GM23248 (cell line): ENCODE measurements at regions not wholly inside any gene's neighbourhood (a gene's known extent, or its start where the extent isn't known, plus 50 kb on each side); places are given as distances from the start of the nearest gene placed in this dataset.
"Not testable (repeated sequence)": the region's sequence is repeated elsewhere in the genome, so short reads cannot be mapped to it uniquely, and the experiment has no call there.

Source experiments
- DNase-seq: peaks from one replicate; pipeline ENCODE4 v3.0.0-alpha.2; 2015
- H2AFZ ChIP-seq: fragments of 200-600 bp; sonication (generic); 2 replicates; pipeline ENCODE4 v1.6.1; 2016; ENCODE audit warnings: antibody characterized with exemption
- H3F3A ChIP-seq: fragments of 200-600 bp; sonication (generic); 2 replicates; pipeline ENCODE4 v1.6.1; 2016; ENCODE audit warnings: mild to moderate bottlenecking, antibody characterized with exemption, mixed run types; ENCODE audit not compliant: insufficient read depth
- H3K27ac ChIP-seq: fragments of 200-600 bp; sonication (generic); 2 replicates; pipeline ENCODE4 v1.5.1; 2016; ENCODE audit warnings: mild to moderate bottlenecking
- H3K27me3 ChIP-seq: fragments of 200-600 bp; sonication (generic); replicated peaks from 2 replicates; pipeline ENCODE4 v1.6.1; 2016; ENCODE audit warnings: mild to moderate bottlenecking; ENCODE audit not compliant: insufficient read depth
- H3K36me3 ChIP-seq: fragments of 200-600 bp; sonication (generic); 2 replicates; pipeline ENCODE4 v1.6.1; 2016; ENCODE audit warnings: low read depth, mild to moderate bottlenecking
- H3K4me1 ChIP-seq: fragments of 200-600 bp; sonication (generic); 2 replicates; pipeline ENCODE4 v1.6.1; 2016; ENCODE audit warnings: mild to moderate bottlenecking; ENCODE audit not compliant: insufficient read depth
- H3K4me2 ChIP-seq: fragments of 200-600 bp; sonication (generic); one replicate; pipeline ENCODE4 v1.6.1; 2016; ENCODE audit warnings: mild to moderate bottlenecking; ENCODE audit not compliant: unreplicated experiment
- H3K4me3 ChIP-seq: fragments of 200-600 bp; sonication (generic); 2 replicates; pipeline ENCODE4 v1.5.1; 2016; ENCODE audit warnings: mild to moderate bottlenecking
- H3K79me2 ChIP-seq: fragments of 200-600 bp; sonication (generic); 2 replicates; pipeline ENCODE4 v1.6.1; 2016; ENCODE audit warnings: mild to moderate bottlenecking; ENCODE audit not compliant: insufficient read depth
- H3K9ac ChIP-seq: fragments of 200-600 bp; sonication (generic); 2 replicates; pipeline ENCODE4 v1.6.1; 2016; ENCODE audit warnings: mild to moderate bottlenecking
- H3K9me2 ChIP-seq: fragments of 200-600 bp; sonication (generic); 2 replicates; pipeline ENCODE4 v1.6.1; 2016; ENCODE audit warnings: mixed run types, mild to moderate bottlenecking, moderate library complexity; ENCODE audit not compliant: insufficient read depth
- H3K9me3 ChIP-seq: fragments of 200-600 bp; sonication (generic); one replicate; pipeline ENCODE4 v1.6.1; 2017; ENCODE audit warnings: low read depth
- H4K20me1 ChIP-seq: fragments of 200-600 bp; sonication (generic); 2 replicates; pipeline ENCODE4 v1.6.0; 2016; ENCODE audit not compliant: insufficient read depth
- EZH2 ChIP-seq: fragments of 200-600 bp; sonication (generic); IDR thresholded peaks from 2 replicates; pipeline ENCODE4 v1.6.1; 2018; ENCODE audit warnings: antibody characterized with exemption, mild to moderate bottlenecking; ENCODE audit not compliant: insufficient read depth, poor library complexity, severe bottlenecking
- EZH2phosphoT487 ChIP-seq: fragments of 200-600 bp; sonication (generic); IDR thresholded peaks from 2 replicates; pipeline ENCODE4 v1.6.1; 2018; ENCODE audit warnings: antibody characterized with exemption, moderate library complexity, mild to moderate bottlenecking, low read depth; ENCODE audit not compliant: insufficient read depth
- WGBS, 2 experiments: methylation state at CpG; one replicate each; pipeline ENCODE4 v1.1.6; 2015 to 2017; ENCODE audit warnings: low lambda C conversion rate in 2 of 2, low coverage in 1 of 2; ENCODE audit errors: missing lambda C conversion rate in 2 of 2; 5-methylcytosine and 5-hydroxymethylcytosine counted together
- in situ Hi-C: fragments of 300-500 bp; cut with MboI; formaldehyde crosslinking; loops from 2 replicates; pipeline ENCODE4 v1.15.0; 2020

DNA sequence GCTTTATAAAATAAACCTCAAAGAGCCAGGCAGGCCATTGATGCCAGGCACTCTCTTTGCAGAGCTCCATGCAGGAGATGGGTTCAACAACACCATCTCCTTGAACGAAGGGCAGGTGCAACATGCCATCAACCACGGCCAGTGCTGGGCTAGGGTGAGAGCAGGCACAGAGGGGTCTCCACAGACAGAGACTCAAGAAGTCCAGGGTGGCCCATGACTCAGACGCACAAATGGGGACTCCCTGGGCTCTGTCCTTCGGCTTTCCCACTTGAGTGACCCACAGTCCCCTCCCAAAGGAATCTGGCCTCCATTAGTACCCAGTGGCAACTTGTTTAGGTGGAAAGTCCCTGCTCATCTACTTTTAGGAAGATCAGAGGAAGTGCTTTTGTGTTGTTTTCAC is 124.4 kb upstream of the PZP start:
- TF ChIP-seq EZH2 = no peak
- TF ChIP-seq EZH2phosphoT487 = no peak
- Histone ChIP-seq H3F3A (no peaks in the 10 kb centered on the region), H3K9ac (no peak overlapping the region), H3K4me2 (no peak overlapping the region), H3K27ac (no peak overlapping the region), H3K9me3 (no peaks in the 10 kb centered on the region), H3K4me3 (no peak overlapping the region), H4K20me1 (no peaks in the 10 kb centered on the region), H3K9me2 (no peaks in the 10 kb centered on the region), H3K4me1 (no peaks in the 10 kb centered on the region), H3K27me3 (0 out of 2 replicates have a peak, but pooled peaks cover 1% of the 10 kb centered on the region), H3K79me2 (no peaks in the 10 kb centered on the region), H3K36me3 (no peaks in the 10 kb centered on the region), H2AFZ (no peak overlapping the region)
- in situ Hi-C loops = loop anchor here (25.0 kb wide), 1 partner anchor 130 kb away; no protein-coding TSS in a partner anchor
- no peak for DNase-seq
- WGBS, 2 experiments = 62 to 66% methylated on average over 4 of the region's 4 CpGs

DNA sequence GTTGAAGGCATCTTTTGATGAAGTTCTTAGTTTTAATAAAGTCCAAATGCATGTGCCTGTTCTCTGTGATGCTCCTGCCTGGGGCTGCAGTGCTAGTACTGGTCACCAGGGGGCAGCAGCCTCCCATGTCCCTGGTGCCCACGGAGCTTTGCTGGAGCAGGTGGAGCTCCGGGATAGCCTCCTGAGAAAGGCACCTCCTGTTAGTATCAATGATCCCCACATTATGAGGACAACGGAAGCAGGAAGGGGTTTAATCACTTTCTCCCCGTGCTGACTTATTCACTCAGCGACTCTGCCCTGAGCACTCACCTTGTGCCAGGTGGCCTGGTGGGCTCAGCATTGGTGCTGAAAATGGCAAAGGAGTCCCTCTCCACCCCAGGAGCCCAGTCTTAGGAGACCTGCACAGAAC is 123.0 kb upstream of the PZP start:
- TF ChIP-seq EZH2 (no peak), EZH2phosphoT487 (no peak)
- H3K4me1 ChIP-seq = no peaks in the 10 kb centered on the region
- DNase-seq = peak; percentile 63
- H3K79me2 ChIP-seq = no peaks in the 10 kb centered on the region
- no peaks in the 10 kb centered on the region for H3K9me3 ChIP-seq
- no peak overlapping the region for H3K27ac ChIP-seq
- H3K9me2 ChIP-seq = no peaks in the 10 kb centered on the region
- H3K4me3 ChIP-seq = no peak overlapping the region
- H3K36me3 ChIP-seq = no peaks in the 10 kb centered on the region
- H3K27me3 ChIP-seq = peaks cover 4% of the 10 kb centered on the region; the same call in 1 of the 2 replicates
- no peak overlapping the region for H3K9ac ChIP-seq
- H3K4me2 ChIP-seq = no peak overlapping the region
- in situ Hi-C loops = loop anchor here (25.0 kb wide), 1 partner anchor 131 kb away; no protein-coding TSS in a partner anchor
- WGBS, 2 experiments = 0 to 3% methylated on average over 5 of the region's 5 CpGs
- no peaks in the 10 kb centered on the region for H3F3A ChIP-seq
- no peaks in the 10 kb centered on the region for H4K20me1 ChIP-seq
- H2AFZ ChIP-seq = no peak overlapping the region

DNA sequence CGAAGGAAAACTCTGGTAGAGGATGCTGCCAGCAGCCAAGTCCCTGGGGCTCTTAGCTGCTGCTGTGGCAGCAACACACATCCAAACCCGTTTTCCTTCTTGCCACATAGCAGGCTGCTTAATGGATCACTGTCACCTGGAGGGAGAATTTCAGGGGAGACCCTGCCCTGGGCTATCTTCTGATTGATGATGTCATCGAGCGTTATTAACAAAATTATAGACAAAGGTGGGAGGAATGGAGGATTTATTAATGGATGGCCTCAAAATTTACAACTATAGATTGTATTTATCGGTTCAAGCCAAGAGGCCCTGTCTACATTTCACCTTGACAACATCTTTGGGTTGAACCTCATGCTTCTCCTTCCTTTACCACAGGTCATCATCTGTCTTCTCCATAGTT is 120.8 kb upstream of the PZP start:
- Histone ChIP-seq H3K36me3 (no peaks in the 10 kb centered on the region), H4K20me1 (no peaks in the 10 kb centered on the region), H2AFZ (no peak overlapping the region), H3K4me1 (no peaks in the 10 kb centered on the region), H3K9me2 (no peaks in the 10 kb centered on the region), H3K79me2 (no peaks in the 10 kb centered on the region), H3K27me3 (peaks cover 4% of the 10 kb centered on the region), H3K9ac (no peak overlapping the region), H3K27ac (no peak overlapping the region), H3F3A (no peaks in the 10 kb centered on the region), H3K9me3 (no peaks in the 10 kb centered on the region), H3K4me3 (no peak overlapping the region), H3K4me2 (no peak overlapping the region)
- TF ChIP-seq EZH2 (no peak), EZH2phosphoT487 (no peak)
- in situ Hi-C loops = loop anchor here (25.0 kb wide), 1 partner anchor 133 kb away; no protein-coding TSS in a partner anchor
- DNase-seq = no peak
- 58 to 70% methylated on average over 5 of the region's 5 CpGs for WGBS, 2 experiments

DNA sequence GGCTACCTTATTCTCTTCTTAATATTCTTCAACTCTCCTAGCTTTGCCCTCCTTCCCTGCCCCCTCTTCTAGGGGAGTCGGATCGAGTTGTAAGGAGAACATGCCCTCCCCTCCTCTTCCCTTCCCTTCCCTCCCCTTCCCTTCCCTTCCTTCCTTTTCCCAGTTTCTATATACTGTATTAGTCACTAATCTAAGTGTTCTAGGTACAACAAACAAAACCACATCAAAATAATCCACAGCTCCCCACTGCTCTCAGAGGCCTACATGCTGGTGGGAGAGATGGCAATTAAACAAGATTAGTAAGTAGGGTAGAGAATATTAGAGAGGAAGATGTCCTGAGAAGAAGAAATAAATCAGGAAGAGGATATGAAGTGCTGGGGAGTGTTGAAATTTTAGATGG is 119.9 kb upstream of the PZP start:
- no peaks in the 10 kb centered on the region for H3K9me2 ChIP-seq
- H3K4me1 ChIP-seq = no peaks in the 10 kb centered on the region
- H3F3A ChIP-seq = no peaks in the 10 kb centered on the region
- no peaks in the 10 kb centered on the region for H3K36me3 ChIP-seq
- TF ChIP-seq EZH2 (no peak), EZH2phosphoT487 (no peak)
- 67% methylated on average over 2 of the region's 2 CpGs; no CpG with 5 or more reads in 1 of the 2 experiments for WGBS, 2 experiments
- in situ Hi-C loops = loop anchor here (25.0 kb wide), 1 partner anchor 134 kb away; no protein-coding TSS in a partner anchor
- peaks cover 10% of the 10 kb centered on the region for H3K27me3 ChIP-seq
- H3K9ac ChIP-seq = no peak overlapping the region
- H3K27ac ChIP-seq = no peak overlapping the region
- H3K4me2 ChIP-seq = no peak overlapping the region
- no peaks in the 10 kb centered on the region for H3K79me2 ChIP-seq
- H3K4me3 ChIP-seq = no peak overlapping the region
- H3K9me3 ChIP-seq = no peaks in the 10 kb centered on the region
- no peaks in the 10 kb centered on the region for H4K20me1 ChIP-seq
- no peak for DNase-seq
- no peak overlapping the region for H2AFZ ChIP-seq

DNA sequence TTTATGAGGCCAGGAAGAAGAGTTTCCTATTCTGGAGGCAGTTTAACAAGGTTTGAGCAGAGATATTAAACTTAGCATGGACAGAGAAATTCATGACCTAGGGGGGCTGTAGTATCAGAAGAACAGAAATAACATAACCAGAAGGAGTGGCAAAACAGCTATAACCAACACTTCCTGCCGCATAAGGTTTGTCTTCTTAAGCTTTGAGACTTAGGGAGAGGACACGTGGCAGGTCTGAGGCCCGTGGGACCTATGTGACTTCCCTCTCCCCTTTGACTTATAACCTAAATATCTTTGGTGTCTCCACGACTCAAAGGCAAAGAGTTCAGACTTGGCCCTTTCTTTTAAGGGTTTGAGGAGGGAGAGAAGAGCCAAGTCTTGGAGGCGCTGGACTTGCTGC is 119.1 kb upstream of the PZP start:
- Histone ChIP-seq H3K27ac (no peak overlapping the region), H3K4me3 (no peak overlapping the region), H3K9me2 (no peaks in the 10 kb centered on the region), H3K4me1 (no peaks in the 10 kb centered on the region), H2AFZ (no peak overlapping the region), H3K36me3 (no peaks in the 10 kb centered on the region), H3K27me3 (peaks cover 12% of the 10 kb centered on the region), H3F3A (no peaks in the 10 kb centered on the region), H3K9ac (no peak overlapping the region), H3K4me2 (no peak overlapping the region), H3K79me2 (no peaks in the 10 kb centered on the region), H4K20me1 (no peaks in the 10 kb centered on the region), H3K9me3 (no peaks in the 10 kb centered on the region)
- in situ Hi-C loops = loop anchor here (25.0 kb wide), 1 partner anchor 135 kb away; no protein-coding TSS in a partner anchor
- TF ChIP-seq EZH2phosphoT487 (no peak), EZH2 (no peak)
- WGBS, 2 experiments = 61 to 62% methylated on average over 5 of the region's 5 CpGs
- DNase-seq = no peak

DNA sequence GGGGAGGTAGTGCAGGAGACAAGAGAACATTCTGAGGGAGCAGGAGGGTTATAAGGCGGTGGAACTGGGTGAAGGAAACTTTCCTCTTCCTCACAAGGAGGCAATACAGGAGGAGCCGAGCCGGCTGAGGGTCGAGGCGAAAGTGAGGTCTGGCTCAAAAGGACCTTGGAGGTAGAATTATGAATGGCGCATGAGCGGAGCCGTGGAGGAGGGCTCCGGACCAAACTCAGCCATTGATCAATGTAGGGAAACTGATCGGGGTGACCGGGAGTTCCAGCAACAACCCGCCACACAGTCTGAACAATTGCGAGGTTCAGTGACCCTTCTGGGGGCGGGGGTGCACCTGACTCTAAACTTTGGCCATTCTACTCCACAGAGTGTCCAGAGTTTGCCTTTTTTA is 118.7 kb upstream of the PZP start:
- H3K4me3 ChIP-seq, H3F3A ChIP-seq, H3K9me2 ChIP-seq, H3K4me1 ChIP-seq, H3K4me2 ChIP-seq, H3K79me2 ChIP-seq, DNase-seq, H3K9me3 ChIP-seq, H4K20me1 ChIP-seq, H2AFZ ChIP-seq, H3K36me3 ChIP-seq, H3K27ac ChIP-seq, H3K9ac ChIP-seq: not testable (repeated sequence)
- WGBS, 2 experiments = 73 to 78% methylated on average over 14 of the region's 14 CpGs
- peaks cover 12% of the 10 kb centered on the region for H3K27me3 ChIP-seq
- in situ Hi-C loops = loop anchor here (25.0 kb wide), 1 partner anchor 135 kb away; no protein-coding TSS in a partner anchor
